Hematopoietic multipotent progenitor cell treated with erythropoietin and hydrocortisone succinate and interleukin-3 and kit ligand, for 8 days (in vitro differentiated cells): ENCODE measurements at regions not wholly inside any gene's neighbourhood (a gene's known extent, or its start where the extent isn't known, plus 50 kb on each side); places are given as distances from the start of the nearest gene placed in this dataset.

Source experiments
- DNase-seq: peaks from one replicate; pipeline ENCODE4 v3.0.0-alpha.2; 2015

- DNase-seq = no peak
These were observed 57.2 kb downstream of the SOX1 start for GRCh38 chr13:112124141-112124540.

GRCh38 chr13:112127564-112128330 is 60.8 kb downstream of the SOX1 start:
- DNase-seq = no peak

GRCh38 chr13:112128331-112128610 is 61.3 kb downstream of the SOX1 start:
- DNase-seq = no peak

GRCh38 chr13:112130418-112130817 is 63.5 kb downstream of the SOX1 start:
- no peak for DNase-seq

- no peak for DNase-seq
These were observed 64.2 kb downstream of the SOX1 start for GRCh38 chr13:112131081-112131712.

- no peak for DNase-seq
These were observed 64.8 kb downstream of the SOX1 start for GRCh38 chr13:112131713-112132113.

GRCh38 chr13:112132142-112132541 is 65.2 kb downstream of the SOX1 start:
- DNase-seq = no peak

GRCh38 chr13:112132619-112133018 is 65.7 kb downstream of the SOX1 start:
- DNase-seq = no peak

GRCh38 chr13:112133499-112134390 is 66.8 kb downstream of the SOX1 start:
- no peak for DNase-seq

GRCh38 chr13:112134391-112135075 is 67.6 kb downstream of the SOX1 start:
- DNase-seq = no peak

- no peak for DNase-seq
These were observed 69.1 kb downstream of the SOX1 start for GRCh38 chr13:112136095-112136494.

GRCh38 chr13:112137144-112137543 is 70.2 kb downstream of the SOX1 start:
- no peak for DNase-seq

GRCh38 chr13:112140366-112140765 is 73.4 kb downstream of the SOX1 start:
- no peak for DNase-seq

GRCh38 chr13:112141643-112142400 is 74.9 kb downstream of the SOX1 start:
- DNase-seq = no peak

- no peak for DNase-seq
These were observed 75.5 kb downstream of the SOX1 start for GRCh38 chr13:112142401-112142930.

- DNase-seq = no peak
These were observed 76.2 kb downstream of the SOX1 start for GRCh38 chr13:112143046-112143752.

GRCh38 chr13:112143753-112144615 is 77.0 kb downstream of the SOX1 start:
- no peak for DNase-seq

GRCh38 chr13:112144616-112145550 is 77.9 kb downstream of the SOX1 start:
- DNase-seq = no peak
